Epithelial cell of esophagus (primary cell): ENCODE measurements at regions not wholly inside any gene's neighbourhood (a gene's known extent, or its start where the extent isn't known, plus 50 kb on each side); places are given as distances from the start of the nearest gene placed in this dataset.
A peak's percentile ranks its signal among the peaks of the same experiment; 100 is the strongest.

Experiments
- DNase-seq: peaks from one replicate; pipeline ENCODE4 v3.0.0; 2010; ENCODE audit warnings: low read depth
- H3K4me3 ChIP-seq: 2 replicates; pipeline ENCODE4 v1.5.1; 2011; ENCODE audit warnings: mild to moderate bottlenecking, low read length, control low read depth
- CTCF ChIP-seq: IDR thresholded peaks from 2 replicates; pipeline ENCODE4 v1.5.1; 2011; ENCODE audit warnings: low read depth, mild to moderate bottlenecking, low read length, control low read depth, inconsistent platforms; ENCODE audit not compliant: insufficient read depth; ENCODE audit errors: missing control alignments

GRCh38 chr1:243945727-243946126 lies 95.7 kb upstream of the AKT3 start:
- no peak for TF ChIP-seq CTCF
- no peak overlapping the region for H3K4me3 ChIP-seq

GRCh38 chr1:243944429-243945160 lies 94.6 kb upstream of the AKT3 start:
- DNase-seq, result peak; percentile 98
- no peak for TF ChIP-seq CTCF
- H3K4me3 ChIP-seq, result no peak overlapping the region

More at GRCh38 chr1:243945727-243946126, 95.7 kb upstream of the AKT3 start:
- no peak for DNase-seq

GRCh38 chr1:243943671-243944428 lies 93.8 kb upstream of the AKT3 start:
- H3K4me3 ChIP-seq, result no peak overlapping the region
- DNase-seq, result no peak
- TF ChIP-seq CTCF, result no peak

GRCh38 chr1:243942196-243943150 lies 92.4 kb upstream of the AKT3 start:
- no peak for DNase-seq
- TF ChIP-seq CTCF, result no peak
- H3K4me3 ChIP-seq, result no peak overlapping the region

GRCh38 chr1:243940451-243940850 lies 90.4 kb upstream of the AKT3 start:
- no peak for TF ChIP-seq CTCF
- no peak overlapping the region for H3K4me3 ChIP-seq
- no peak for DNase-seq

- no peak for TF ChIP-seq CTCF
- H3K4me3 ChIP-seq, result no peak overlapping the region
- DNase-seq, result no peak
These were observed 89.3 kb upstream of the AKT3 start for GRCh38 chr1:243939167-243939848.
